Activated CD4-positive, alpha-beta T cell treated with anti-CD3 and anti-CD28 coated beads for 48 hours (primary cell): ENCODE measurements at regions not wholly inside any gene's neighbourhood (a gene's known extent, or its start where the extent isn't known, plus 50 kb on each side); places are given as distances from the start of the nearest gene placed in this dataset.
"Not testable (repeated sequence)": the region's sequence is repeated elsewhere in the genome, so short reads cannot be mapped to it uniquely, and the experiment has no call there.

ENCODE experiments used
- DNase-seq: peaks from one replicate; pipeline ENCODE4 v3.0.0-alpha.2; 2020

GRCh38 chr14:106528717-106529116 lies 1002.3 kb downstream of the TMEM121 start:
- no peak for DNase-seq

GRCh38 chr14:106530031-106530422 lies 1003.6 kb downstream of the TMEM121 start:
- no peak for DNase-seq

- peak; percentile 73 for DNase-seq
These were observed 1004.2 kb downstream of the TMEM121 start for GRCh38 chr14:106530423-106531107.

GRCh38 chr14:106537597-106537996 lies 1011.2 kb downstream of the TMEM121 start:
- DNase-seq = not testable (repeated sequence)

DNA sequence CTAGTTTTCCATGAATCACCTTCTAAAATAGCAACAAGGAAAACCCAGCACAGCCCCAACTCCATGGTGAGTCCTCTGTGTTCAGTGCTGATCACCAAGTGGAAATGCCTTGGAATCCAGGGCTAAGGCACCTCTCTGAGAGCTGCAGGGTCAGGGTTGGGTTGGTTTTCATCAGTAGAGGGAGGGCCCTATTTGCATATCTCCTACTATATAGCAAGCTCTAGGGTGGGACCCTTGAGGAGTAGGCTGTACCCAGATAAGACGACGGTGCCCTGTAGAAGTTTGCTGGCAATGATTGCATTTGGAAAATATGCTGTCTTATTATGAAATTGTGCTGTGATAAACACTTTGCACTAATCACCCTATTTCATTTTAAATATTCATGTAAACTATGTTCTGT lies 1011.8 kb downstream of the TMEM121 start:
- no peak for DNase-seq

- no peak for DNase-seq
These were observed 1021.5 kb downstream of the TMEM121 start for GRCh38 chr14:106547735-106548434.

GRCh38 chr14:106549064-106549463 lies 1022.7 kb downstream of the TMEM121 start:
- no peak for DNase-seq

GRCh38 chr14:106551265-106551664 lies 1024.9 kb downstream of the TMEM121 start:
- no peak for DNase-seq

DNA sequence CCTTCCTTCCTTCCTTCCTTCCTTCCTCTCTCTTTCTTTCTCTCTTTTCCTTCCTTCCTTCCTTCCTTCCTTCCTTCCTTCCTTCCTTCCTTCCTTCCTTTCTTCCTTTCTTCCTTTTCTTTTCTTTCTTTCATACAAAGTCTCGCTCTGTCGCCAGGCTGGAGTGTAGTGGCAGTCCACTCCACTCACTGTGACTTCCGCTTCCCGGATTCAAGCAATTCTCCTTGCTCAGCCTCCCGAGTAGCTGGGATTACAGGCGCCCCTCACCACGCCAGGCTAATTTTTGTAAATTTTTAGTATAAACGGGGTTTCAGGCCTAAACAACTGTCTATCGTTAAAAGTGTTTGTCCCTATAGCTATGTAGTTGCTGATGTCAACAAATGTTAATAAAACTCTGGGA lies 1029.8 kb downstream of the TMEM121 start:
- DNase-seq = not testable (repeated sequence)

DNA sequence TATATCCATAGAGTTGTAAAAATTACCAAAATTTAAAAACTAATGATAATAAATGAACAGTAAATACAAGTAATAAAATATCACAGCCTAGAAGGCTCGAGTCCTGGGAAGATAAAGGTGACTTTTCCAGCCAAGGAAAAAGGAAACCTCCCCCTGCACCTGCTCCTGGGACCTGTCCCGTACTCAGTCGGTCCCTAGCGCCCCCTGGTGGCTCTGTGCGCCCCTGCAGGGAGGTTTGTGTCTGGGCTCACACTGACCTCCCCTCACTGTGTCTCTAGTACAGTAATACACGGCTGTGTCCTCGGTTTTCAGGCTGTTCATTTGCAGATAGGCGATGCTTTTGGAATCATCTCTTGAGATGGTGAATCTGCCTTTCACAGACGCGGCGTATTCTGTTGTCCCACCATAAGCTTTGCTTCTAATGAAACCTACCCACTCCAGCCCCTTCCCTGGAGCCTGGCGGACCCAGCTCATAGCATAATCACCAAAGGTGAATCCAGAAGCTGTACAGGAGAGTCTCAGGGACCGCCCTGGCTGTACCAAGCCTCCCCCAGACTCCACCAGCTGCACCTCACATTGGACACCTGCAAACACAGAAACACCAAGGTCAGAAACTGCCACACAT lies 1030.4 kb downstream of the TMEM121 start:
- DNase-seq = peak; percentile 89

DNA sequence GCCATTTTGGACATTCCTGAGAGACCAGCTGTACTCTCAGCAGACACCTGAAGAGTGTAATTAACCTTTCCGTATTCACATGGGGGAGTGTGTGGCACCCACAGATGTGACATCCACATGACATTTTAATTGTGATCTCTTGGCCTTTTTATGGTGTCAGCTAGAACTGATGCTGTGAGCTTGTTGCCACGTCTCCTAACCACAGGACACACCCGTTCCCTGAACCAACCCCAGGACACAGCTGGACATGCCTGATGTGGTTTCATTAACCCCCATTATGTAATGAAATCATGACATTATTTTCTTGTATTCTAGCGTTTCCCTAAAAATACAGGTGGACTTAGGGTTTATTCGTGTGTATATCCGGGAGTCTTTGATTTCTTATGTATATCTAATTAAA lies 1036.1 kb downstream of the TMEM121 start:
- DNase-seq = no peak

DNA sequence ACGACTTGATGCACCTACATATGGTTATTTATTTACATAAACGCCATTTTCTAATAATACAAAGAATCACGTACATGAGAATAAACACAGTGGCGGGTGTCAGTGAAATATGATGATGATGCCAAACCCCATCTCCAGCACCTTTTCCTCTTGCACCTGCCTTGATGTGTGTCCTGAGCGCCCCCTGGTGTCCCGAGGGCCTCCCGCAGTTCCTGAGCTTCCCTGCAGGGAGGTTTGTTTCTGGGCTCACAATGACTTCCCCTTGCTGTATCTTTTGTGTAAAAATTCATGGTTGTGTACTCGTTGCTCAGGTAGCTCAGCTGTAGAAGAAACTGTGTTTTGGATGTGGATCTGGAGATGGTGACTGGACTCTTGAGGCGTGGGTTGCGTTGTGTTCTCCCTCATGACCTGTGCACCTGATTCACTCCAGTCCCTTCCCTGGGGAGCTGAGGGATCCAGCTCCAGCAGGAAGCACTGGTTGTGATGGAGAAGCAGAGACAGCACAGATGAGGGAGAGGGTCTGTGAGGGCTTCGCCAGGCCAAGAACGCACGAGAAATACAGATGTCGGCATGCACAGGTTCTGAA lies 1037.8 kb downstream of the TMEM121 start:
- peak; percentile 80 for DNase-seq

- DNase-seq = no peak
These were observed 1052.1 kb downstream of the TMEM121 start for GRCh38 chr14:106578481-106578880.

- DNase-seq = no peak
These were observed 1052.7 kb downstream of the TMEM121 start for GRCh38 chr14:106579084-106579483.

DNA sequence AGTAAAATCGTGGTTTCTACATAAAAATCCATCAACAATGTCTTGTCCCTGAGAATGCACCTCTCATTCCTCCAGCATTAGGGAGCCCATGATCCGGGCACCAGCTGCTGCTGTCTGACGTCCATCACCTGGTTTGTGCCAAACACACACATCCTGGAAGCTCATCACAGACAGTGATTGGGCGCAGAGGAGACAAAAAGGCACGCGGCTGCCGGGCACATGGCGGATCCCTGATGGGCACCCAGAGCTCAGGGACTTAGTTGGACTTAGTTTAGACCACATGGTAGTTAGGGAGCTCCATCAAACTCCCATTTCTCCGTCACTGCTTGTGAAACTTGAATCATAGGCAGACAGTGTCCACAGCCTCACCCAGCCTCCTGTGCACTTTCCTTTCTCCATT lies 1059.3 kb downstream of the TMEM121 start:
- DNase-seq = no peak

DNA sequence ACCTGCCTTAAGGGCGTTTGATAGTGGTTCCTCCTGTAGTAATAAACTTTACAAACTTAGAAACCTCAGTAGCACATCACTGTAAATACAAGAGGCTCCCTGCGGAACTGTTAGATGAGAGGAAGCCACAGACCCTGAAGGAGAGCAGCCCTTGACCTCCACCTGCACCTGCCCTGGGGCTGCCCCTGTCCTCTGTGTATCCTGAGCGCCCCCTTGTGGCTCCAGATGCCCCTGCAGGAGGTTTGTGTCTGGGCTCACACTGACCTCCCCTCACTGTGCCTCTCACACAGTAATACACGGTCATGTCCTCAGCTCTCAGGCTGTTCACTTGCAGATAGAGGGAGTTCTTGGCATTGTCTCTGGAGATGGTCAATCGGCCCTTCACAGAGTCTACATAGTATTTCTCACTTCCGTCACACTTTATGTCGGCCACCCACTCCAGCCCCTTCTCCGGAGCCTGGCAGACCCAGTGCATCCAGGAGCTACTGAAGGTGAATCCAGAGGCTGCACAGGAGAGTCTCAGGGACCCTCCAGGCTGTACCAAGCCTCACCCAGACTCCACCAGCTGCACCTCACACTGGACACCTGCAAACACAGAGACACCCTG lies 1059.8 kb downstream of the TMEM121 start:
- DNase-seq = peak; percentile 81

DNA sequence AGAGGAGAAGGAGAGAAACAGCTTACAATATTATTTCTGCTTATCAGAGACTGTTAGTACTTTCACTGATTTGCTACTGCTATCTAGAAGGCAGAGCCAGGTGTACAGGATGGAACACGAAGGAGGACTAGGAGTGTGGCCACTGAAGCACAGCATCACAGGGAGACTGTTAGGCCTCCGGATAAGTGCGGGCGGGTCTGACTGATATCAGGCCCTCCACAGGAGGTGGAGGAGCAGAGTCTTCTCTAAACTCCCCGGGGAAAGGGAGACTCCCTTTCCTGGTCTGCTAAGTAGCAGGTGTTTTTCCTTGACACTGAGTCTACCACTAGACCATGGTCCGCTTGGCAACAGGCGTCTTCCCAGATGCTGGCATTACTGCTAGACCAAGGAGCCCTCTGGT lies 1065.2 kb downstream of the TMEM121 start:
- DNase-seq = not testable (repeated sequence)

DNA sequence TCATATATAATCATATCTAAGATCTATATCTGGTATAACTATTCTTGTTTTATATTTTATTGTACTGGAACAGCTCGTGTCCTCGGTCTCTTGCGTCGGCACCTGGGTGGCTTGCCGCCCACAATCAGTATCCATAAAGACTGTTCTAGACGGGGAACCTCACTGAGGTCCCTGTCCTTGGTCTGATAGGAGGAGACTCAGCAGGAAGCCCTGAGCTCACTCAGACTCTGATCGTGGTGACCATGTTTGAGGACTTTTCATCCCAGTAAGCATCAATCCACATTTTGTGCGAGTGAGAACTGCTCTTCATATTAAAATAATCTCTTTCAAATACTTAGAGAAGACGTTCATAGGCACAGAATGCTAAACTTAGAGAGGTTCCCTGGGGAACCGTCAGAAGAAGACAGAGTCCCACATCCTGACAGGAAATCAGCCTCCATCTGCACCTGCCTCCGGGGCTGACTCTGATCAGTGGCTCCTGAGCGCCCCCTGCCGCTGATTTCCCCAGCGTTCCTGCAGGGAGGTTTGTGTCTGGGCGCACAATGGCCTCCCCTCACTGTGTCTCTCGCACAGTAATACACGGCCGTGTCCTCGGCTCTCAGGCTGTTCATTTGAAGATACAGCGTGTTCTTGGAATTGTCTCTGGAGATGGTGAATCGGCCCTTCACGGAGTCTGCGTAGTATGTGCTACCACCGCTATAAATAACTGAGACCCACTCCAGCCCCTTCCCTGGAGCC lies 1065.9 kb downstream of the TMEM121 start:
- peak; percentile 94 for DNase-seq

- DNase-seq = no peak
These were observed 1072.8 kb downstream of the TMEM121 start for GRCh38 chr14:106599209-106599608.

DNA sequence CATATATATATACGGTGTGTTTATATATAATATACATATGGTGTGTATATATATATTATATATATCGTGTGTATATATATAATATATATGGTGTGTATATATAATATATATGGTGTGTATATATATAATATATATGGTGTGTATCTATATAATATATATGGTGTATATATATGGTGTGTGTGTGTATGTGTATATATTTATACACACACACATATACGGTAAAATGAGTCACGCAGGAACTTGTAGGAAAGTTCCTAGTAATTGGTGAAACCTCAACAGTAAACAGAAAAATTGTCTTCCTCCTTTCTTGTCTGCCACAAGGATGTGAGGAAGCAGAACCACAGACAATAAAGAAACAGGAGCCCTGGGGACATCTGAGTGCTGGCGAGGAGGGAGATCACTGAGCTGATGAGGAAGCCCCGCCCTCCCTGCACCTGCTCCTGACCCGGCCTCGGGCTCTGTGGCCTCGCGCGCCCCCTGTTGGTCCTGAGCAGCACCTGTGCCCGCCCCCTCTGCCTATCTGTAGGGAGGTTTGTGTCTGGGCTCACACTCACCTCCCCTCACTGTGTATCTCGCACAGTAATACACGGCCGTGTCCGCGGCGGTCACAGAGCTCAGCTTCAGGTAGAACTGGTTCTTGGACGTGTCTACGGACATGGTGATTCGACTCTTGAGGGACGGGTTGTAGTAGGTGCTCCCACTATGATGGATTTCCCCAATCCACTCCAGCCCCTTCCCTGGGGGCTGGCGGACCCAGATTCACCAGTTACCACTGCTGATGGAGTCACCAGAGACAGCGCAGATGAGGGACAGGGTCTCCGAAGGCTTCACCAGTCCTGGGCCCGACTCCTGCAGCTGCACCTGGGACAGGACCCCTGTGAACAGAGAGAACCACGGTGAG lies 1079.4 kb downstream of the TMEM121 start:
- DNase-seq = peak; percentile 93

DNA sequence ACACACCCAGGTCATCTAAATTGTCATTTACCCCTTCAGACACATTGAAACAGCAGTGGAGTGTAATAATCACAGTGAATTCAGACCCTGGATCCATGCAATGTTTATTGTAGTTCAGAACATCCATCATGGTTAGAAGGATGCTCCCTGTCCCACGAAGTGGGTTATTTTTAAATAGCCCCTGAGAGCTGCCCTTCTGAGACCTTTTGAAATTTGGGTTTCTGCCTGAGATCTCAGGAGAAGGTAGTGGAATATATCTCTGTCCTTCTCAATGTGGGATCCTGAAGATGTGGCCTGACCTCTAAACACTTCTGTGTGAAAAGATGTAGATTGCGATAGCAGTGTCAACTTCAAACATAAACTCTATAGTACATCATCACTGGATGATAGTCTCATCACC lies 1080.6 kb downstream of the TMEM121 start:
- DNase-seq = no peak

DNA sequence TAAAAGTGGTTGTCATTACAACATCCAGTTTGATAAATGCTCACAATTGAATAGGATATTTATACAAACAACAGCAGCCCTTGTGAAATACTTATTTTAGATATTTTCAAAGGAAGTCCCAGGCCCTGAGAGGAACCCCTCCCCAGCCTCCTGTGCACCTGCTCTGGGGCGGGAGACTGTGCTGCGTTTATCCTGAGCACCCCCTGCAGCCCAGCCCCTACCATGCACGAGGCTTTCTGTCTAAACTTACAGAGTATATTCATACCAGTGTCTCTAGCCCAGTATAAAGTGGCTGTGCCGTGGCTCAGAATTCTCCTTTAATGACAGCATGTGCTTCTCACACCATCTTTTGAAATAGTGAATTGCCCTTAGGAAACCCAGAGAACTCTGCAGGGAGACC lies 1084.3 kb downstream of the TMEM121 start:
- no peak for DNase-seq
